ENCODE measurements at regions not wholly inside any gene's neighbourhood (a gene's known extent, or its start where the extent isn't known, plus 50 kb on each side); places are given as distances from the start of the nearest gene placed in this dataset.

DNA sequence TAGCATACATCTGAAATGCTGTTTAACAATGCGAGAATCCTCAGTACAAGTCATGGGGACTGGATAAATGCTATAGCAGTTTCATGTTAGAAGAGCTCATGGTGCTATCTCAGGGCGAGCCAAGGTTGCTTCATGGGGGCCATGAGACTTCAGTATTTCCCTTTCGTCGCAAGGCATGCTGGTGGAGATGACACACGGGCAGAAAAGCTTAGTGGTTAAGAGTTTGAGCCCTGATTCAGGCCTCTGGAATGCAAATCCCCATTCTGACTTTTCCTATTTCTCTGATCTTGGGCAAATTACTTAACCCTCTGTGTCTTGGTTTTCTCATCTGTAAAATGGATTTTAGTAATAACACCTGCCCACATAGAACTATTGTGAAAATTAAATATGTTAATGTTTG is 57.4 kb upstream of the EPHA4 start:
- no peaks in the 10 kb centered on the region for H3K9me3 ChIP-seq
- no peak overlapping the region for H3K4me3 ChIP-seq
- TF ChIP-seq POLR2AphosphoS5 (IDR thresholded peaks at IDR 0.05) (no peak), POLR2A (IDR thresholded peaks at IDR 0.05) (no peak)
- TF ChIP-seq, protein P1, sequence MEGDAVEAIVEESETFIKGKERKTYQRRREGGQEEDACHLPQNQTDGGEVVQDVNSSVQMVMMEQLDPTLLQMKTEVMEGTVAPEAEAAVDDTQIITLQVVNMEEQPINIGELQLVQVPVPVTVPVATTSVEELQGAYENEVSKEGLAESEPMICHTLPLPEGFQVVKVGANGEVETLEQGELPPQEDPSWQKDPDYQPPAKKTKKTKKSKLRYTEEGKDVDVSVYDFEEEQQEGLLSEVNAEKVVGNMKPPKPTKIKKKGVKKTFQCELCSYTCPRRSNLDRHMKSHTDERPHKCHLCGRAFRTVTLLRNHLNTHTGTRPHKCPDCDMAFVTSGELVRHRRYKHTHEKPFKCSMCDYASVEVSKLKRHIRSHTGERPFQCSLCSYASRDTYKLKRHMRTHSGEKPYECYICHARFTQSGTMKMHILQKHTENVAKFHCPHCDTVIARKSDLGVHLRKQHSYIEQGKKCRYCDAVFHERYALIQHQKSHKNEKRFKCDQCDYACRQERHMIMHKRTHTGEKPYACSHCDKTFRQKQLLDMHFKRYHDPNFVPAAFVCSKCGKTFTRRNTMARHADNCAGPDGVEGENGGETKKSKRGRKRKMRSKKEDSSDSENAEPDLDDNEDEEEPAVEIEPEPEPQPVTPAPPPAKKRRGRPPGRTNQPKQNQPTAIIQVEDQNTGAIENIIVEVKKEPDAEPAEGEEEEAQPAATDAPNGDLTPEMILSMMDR (IDR thresholded peaks at IDR 0.05), result no peak
- intact Hi-C loops (cut with DNase I), result no loop called here
- DNase-seq (ENCODE audit: low spot score), result no peak
- no peaks in the 10 kb centered on the region for H3K4me1 ChIP-seq (replicated peaks)
- no peaks in the 10 kb centered on the region for H3K27me3 ChIP-seq (replicated peaks; ENCODE audit: insufficient read depth)
- WGBS, result 95% methylated on average over 5 of the region's 5 CpGs
- no peak overlapping the region for H3K27ac ChIP-seq
- H3K36me3 ChIP-seq, result no peaks in the 10 kb centered on the region

DNA sequence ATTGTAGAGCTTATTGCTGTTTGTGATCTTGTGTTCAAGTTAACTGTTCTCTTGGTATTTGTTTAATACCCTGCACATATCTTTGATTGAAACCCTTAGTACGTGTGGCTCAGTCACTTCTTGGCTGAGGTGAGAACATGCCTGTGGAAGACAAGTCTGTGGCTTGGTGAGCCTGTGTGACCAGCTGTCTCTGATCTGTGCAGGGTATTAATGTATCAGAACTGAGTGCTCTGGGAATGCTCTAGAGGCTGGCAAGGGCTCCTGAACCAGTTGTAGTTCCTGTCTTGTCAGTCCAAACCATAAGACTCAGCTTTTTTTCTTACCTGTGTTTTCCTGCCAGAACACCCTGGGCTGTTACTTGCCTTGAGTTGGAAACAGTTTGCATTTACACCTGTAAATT is 52.4 kb upstream of the EPHA4 start:
- no peaks in the 10 kb centered on the region for H3K4me1 ChIP-seq (replicated peaks)
- TF ChIP-seq POLR2A (IDR thresholded peaks at IDR 0.05), result no peak
- TF ChIP-seq, protein P1 (IDR thresholded peaks at IDR 0.05), result no peak
- TF ChIP-seq POLR2AphosphoS5 (IDR thresholded peaks at IDR 0.05), result no peak
- no peak overlapping the region for H3K4me3 ChIP-seq
- no peak overlapping the region for H3K27ac ChIP-seq
- no peak for DNase-seq (ENCODE audit: low spot score)
- 48% methylated on average over 1 of the region's 1 CpG for WGBS
- no peaks in the 10 kb centered on the region for H3K36me3 ChIP-seq
- no peaks in the 10 kb centered on the region for H3K9me3 ChIP-seq
- H3K27me3 ChIP-seq (replicated peaks; ENCODE audit: insufficient read depth), result no peaks in the 10 kb centered on the region
- intact Hi-C loops (cut with DNase I), result no loop called here
